ENCODE measurements at regions not wholly inside any gene's neighbourhood (a gene's known extent, or its start where the extent isn't known, plus 50 kb on each side); places are given as distances from the start of the nearest gene placed in this dataset.

DNA sequence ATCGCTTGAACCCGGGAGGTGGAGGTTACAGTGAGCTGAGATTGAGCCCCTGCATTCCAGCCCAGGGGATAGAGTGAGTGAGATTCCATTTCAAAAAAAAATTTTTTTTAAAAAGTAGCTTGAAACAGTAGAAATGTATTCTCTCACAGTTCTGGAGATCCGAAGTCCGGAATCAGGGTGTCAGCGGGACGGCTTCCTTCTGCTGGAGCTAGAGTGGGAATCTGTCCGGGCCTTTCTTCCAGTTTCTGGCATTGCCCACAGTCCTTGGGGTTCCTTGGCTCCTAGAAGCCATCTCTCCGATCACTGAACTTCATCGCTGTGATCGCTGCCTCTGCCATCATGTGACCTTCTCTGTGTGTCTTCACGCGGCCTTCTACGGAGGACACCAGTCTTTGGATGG lies 181.2 kb upstream of the CIBAR2 start:
- no peak for DNase-seq (ENCODE audit: low spot score)

DNA sequence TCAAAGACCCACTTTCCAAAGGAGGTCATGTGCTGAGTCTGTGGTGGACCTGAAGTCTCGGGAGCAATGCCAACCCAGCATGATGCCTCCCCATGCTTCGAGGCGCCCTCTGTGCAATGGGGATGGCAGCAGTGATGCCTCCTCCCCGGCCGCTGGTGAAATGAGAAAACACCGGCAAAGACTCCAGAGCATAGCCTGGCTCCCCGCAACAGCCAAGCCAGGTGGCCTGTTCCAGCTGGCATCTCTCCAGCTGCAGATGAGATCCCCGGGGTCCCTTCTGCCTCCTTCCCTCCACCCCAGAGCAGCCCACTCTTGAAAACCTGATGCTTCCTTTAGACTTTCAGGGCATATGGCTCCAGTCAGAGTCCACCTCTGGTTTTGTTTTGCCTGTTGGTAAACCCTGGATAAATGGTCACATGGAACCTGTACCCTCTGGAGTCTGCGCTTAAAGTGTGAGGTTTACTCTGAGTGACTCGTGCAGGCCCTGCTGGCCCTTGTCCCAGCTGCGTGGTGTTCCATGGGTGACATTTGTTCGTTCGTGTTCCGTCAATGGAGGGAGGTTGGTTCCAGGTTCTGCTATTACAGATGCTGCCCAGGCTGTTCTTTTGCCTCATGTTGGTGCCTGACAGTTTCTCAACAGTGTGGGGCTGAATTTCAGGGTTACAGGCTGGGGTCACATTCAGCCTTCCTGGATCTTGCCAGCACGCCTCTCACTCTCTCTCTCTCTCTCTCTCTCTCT lies 181.8 kb upstream of the CIBAR2 start:
- DNase-seq (ENCODE audit: low spot score) = no peak

DNA sequence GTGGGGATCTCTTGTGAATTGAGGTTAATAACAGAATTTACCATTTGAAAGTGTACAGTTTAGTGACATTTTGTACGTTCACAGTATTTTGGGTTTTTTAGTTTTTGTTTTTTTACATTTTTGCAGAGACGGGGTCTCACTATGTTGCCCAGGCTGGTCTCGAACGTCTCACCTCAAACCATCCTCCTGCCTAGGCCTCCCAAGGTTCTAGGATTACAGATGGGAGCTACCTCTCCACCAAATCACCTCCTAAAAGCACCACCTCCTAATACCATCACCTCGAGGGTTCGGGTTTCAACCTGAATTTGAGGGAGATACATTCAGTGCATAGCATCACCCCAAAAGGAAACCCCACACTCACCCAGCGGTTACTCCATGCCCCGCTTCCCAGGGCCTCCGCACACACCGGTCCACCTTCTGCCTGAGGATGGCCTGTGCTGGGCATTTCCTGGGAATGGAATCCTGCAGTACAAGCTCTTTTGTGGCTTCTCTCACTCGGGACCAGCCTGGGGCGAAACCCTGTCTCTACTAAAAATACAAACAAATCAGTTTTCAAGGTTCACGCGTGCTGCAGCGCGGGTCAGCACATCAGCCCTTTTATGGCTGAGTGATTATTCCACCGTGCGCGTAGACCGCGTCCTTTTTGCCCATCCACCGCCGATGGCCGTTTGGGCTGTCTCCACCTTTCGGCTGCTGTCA lies 182.7 kb upstream of the CIBAR2 start:
- DNase-seq (ENCODE audit: low spot score) = no peak

DNA sequence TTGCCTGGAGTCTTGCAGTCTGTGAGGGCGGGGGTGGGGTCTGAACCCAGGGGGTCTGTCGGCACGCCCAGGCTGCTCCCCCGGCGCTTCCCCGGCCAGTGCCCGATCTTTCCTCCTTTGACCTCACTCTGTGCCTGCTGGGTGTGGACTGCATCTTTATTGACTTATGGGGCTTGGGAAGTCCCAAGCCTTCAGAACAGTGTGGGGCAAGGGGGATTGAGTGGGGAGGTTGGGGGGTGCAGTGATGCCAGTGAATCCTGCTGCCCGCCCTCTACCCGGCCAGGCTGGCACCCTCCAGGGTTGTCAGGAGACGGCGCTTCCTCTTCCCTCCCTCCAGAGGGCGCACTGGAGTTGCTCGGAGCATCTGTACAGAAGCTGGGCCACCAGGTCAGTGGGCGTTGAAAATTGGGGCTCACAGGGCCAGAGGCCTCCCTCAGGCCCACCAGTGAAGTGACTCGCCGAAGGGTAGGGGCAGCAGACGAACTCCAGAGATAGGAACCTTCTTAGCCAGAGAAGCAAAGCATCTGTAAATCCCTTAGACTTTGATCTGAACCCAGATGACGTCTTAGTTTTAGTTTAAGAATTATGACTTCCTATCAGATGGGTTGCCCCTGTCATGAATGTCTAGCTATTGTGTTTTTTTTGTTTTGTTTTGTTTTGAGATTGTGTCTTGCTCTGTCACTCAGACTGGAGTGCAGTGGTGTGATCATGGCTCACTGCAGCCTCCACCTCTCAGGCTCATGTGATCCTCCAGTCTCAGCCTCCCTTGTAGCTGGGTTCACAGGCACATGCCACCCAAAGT lies 184.8 kb upstream of the CIBAR2 start:
- DNase-seq (ENCODE audit: low spot score) = peak; percentile 45

DNA sequence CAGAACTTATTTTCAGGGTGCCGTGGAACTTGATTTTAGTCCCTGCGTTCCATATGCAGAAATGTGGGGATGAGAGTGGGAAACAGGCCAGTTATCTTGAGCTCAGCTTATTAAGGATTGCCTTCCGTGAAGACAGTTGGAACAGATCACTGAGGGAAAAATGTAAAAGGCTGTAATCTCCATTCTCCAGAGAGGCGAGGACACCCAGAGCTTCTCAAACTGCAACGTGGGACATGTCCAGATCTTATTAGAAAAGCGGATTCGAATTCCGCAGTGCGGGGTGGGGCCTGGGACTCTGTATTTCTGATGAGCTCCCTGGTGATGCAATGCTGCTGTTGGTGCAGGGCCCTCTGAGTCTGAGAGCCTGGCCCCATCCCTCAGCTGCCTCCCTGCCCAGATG lies 185.6 kb upstream of the CIBAR2 start:
- DNase-seq (ENCODE audit: low spot score) = no peak

DNA sequence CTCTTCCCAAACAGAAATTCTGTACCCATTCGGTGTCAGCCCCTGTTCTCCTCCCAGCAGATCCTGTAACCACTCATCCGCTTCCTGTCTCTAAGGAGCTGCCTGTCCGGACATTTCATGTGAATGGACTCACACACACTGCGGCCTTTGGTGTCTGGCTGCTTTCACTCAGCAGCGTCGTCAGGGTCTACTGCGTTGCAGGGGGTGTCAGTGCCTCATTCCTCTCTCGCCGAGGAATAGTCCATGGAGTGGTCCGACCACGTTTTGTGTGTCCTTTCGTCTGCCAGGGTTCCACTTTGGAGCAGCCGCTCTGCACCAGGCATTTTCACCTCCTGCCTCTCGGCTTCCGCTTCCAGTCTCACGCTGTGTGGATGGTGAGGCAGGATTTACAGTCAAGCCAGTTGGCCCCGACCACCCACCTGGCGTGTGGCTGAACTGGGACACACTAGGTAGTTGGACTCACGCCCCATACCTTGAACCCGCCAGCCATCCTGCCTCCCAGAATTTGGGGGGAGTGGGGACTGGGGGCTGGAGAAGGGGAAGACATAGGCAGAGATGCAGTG lies 188.2 kb upstream of the CIBAR2 start:
- no peak for DNase-seq (ENCODE audit: low spot score)

DNA sequence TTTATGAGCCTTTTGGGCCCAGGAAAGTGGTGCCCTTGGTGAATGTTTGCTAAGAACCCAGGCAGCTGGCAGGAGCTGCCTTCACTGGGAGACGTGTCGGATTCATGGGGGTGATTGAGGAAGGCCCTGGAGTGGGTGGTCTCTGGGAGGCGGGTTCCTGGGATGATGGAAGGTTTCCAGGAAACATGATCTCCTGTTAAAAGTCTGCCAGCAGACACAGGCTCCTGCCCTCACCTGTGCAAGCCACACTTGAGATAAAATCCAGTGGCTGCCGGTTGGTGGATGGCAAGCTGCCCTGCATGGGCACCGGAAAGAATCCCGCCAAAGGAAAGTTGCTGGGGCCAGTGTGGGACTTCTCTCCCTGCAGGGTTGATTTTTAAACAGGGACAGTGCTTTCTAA lies 189.0 kb upstream of the CIBAR2 start:
- no peak for DNase-seq (ENCODE audit: low spot score)

DNA sequence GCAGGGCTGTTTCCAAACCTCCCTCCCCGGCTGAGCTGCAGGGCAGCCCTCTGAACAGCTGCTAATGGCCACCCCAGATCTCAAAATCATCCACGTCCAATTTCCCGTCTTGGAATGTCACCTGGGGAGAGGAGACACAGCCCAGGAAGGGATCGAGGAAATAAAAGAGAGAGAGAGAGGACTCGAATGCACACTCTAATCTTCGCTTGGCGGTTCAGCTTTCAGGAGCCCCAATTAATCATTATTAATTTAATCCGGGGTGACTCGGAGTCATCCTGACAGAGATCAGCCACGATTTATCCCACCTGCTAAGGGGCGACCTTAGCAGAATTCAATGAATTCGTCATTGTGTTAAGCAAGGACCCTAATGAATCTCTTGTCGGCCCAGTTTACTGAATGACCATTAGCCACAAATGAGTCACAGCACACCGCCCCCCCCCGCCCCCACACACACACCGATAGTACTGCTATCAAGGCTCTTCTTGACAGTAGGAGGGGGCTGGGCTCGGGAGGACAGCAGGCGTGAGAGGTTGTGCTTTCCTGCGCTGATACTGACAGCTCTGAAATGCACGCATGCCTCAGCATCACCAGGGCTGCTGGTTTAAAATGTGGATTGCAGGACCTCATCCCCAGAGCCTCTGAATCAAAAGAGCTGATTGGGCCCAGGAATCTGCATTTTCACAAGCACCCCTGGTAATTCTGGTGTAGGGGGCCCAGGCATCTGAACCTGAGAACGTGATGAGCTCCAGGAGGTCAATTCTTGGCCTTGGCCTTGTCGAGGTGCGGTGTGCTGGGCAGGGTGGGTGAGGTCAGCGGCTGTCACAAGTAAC lies 190.0 kb upstream of the CIBAR2 start:
- DNase-seq (ENCODE audit: low spot score) = peak; percentile 10

DNA sequence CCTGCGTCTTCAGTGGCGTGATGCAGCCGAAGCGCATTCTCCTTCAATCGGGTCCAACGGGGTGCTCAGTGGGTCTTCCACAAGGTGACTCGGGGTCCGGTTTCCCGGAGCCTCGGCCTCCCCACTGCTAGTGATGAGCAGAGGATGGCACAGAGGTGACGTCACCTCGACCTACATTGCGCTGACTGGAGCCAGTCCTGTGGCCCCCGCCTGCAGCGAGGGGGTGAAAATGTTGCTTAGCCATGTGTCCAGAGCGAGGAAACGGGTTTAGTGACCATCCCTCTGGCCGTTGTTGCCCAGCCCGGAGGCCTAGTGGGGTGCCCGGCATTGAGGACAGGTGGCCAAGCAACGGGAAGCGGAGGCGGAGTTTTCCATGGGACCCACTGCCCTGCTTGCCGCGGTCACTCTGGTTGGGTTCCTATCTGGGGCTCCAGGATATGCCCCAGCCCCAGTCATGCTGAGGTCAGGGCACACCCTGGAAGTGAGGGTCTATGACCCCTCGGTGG lies 190.6 kb upstream of the CIBAR2 start:
- DNase-seq (ENCODE audit: low spot score) = peak; percentile 19

DNA sequence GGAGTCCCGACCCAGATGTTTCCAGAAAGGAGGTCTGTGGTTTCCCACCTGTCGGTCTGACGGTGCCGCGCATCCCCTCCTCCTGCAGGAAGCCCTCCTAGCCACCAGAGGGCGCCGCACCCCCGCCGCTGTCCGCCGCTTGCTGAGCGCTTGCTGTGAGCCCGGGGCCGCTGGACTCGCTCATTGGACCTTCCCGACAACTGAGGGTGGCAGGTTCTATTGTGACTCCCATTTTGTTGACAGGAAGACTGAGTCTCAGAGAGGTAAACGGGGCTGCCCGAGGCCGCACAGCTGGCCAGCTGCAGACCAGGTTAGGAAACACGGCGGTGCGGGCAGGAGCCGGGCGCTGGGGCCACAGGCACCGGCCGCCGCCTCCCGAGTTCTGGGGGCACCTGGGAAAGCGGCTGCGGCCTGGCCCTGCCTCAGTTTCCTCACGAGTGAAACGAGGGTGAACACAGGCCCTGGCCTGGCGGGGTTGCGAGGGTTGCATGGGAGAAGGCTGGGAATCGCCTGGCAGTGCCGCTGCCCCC lies 191.1 kb upstream of the CIBAR2 start:
- peak; percentile 69 for DNase-seq (ENCODE audit: low spot score)

DNA sequence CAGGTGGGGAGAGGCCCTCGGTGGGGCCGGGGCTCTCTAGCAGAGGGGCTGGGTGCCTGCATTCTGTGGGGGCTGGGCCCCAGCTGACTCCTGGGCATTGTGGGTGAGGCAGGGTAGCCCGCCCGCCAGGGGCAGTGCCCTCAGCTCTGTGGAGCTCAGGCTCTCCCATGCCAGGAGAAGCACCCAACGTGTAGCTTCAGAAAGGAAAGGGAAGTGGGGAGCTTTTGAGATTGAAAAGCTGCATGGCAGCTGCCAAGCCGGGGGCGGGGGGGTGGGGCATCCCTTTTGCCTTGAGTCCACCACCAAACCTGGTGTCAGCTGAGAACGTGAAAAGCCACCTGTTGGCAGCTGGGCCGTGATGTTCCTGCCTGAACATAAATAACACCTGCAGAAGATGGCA lies 192.1 kb upstream of the CIBAR2 start:
- no peak for DNase-seq (ENCODE audit: low spot score)

DNA sequence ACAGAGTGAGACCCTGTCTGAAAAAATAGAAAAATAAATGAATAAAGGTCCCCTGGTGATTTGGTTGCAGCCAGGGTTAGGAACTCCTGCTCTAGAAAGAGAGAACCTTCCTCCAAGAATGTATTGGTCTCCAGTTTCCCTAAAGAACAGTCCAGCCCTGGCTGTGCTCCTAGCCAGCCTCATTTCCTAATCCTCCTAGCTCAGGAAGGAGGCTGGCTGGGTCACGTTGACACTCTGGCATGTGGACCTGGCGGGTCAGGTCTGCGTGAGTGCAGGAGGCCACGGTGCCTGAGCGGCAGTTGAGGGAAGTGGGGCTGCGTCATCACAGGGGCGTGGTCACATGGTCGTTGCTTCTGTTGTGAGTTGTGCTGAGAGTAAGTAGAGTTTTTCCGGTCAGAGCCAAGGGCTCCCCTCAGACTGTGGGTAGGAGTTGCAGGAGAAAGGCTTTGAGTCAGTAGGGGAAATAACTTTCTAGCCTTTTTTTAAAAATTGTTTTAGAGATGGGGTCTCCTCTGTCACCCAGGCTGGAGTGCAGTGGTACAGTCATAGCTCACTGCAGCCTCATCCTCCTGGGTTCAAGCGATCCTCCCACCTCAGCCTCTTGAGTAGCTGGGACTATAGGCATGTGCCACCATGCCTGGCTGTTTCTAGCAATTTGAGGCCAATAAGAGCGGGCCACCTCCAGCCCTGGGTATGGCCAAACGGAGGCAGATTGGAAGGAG lies 194.0 kb upstream of the CIBAR2 start:
- peak; percentile 89 for DNase-seq (ENCODE audit: low spot score)

DNA sequence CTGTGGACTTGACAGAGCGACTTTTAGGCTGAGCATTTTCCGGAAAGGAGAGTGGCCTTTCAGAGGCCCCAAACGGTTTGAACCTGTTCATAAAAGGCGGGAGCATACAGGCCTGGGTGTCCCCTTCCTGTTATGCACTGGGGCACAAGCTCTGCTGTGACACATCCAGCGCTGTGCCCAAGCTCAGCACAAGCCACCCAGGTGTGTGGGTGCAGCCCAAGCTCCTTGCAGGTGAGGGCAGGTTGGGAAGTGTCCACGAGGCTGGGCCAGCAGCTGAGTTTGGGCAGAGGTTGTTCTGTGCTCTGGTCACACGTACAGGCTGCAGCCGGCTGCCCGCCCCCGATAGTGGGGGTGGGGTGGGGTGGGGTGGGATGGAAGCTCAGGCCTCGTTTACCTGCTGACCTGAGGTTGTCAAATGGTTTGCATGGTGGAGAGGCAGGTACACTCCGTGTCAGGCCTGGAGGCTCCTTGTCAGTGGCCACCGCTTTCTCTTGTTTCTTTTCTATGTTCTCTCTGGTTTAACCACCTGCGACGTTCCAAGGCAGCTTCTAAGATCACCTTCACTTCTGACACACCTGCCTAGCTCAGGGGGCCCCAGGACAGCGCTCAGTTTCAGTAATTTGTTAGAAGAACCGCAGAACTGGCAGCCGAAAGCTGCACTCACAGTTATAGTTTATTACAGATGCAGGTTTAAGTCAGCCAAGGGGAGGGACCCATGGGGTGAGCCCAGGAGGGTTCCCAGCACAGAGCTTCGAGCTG lies 194.7 kb upstream of the CIBAR2 start:
- no peak for DNase-seq (ENCODE audit: low spot score)

DNA sequence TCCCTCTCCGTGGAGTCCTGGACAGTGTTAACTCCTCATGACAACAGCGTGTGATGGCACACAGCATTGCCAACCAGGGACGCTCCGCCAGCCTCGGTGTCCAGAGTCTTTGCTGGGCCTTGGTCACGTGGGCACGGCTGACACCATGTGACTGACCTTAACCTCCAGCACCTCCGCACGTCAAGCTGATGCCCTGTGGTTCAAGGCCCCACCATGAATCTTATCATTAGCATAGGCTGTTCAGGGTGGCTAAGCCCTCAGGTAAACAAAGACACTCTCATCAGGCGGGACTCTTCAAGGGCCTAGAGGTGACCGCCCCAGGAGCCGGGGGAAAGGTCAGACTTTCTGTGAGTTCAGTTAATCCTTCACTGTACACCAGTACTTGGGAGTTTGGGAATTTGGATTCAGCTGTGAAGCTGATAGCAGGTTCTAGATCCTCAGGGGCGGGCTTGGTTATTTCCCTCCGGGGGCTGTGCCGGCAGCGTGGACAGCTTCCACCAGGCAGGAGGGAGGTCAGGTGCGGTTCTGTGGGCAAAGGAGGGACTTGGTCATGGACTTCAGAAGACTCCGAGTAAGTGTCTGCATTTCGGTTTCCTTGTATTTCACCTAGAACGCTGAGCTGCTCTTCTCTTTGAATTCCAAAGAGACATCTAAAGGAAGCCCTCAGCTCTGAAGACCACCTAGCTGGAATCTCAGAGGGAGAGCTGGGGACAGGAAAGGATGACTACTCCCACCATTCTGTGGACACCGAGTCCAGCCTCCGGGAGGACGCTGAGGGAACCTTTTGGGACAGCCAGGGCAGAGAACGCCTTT lies 195.5 kb upstream of the CIBAR2 start:
- DNase-seq (ENCODE audit: low spot score) = no peak

DNA sequence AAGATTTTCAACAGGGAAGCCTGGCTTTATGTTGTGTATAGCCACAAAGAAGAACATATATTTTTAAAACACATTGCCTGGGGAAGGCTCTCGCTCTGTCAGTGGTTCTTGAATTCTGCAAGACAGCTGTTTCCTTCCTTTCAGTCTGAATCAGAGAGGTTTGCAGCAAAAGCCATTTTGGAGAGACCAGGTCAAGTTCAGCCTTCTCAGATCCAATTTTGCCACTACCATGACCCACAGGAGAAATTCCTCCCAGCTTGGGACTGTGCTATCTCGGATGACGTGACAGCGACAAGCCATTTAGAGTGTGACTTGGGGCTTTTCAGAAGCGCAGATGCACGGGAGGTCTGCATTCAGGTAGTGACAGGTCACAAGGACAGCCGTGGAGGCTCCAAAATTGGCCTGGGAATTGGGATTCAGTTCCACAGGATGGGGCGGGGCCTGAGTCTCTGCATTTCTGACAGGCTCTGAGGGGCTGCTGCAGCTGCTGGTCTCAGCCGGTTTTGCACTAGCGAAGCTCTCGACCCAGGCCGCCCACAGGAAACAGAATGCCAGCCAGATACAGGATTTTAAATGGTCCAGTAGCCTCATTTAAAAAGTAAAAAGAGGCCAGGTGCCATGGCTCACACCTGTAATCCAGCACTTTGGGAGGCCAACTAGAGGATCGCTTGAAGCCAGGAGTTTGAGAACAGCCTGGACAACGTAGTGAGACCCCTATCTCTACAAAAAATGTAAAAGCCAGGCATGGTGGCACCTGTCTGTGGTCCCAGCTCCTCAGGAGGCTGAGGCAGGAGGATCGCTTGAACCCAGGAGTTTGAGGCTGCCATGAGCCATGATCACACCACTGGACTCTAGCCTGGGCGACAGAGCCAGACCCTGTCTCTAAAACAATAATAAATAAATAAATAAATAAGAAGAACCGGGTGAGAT lies 196.6 kb upstream of the CIBAR2 start:
- DNase-seq (ENCODE audit: low spot score) = no peak

DNA sequence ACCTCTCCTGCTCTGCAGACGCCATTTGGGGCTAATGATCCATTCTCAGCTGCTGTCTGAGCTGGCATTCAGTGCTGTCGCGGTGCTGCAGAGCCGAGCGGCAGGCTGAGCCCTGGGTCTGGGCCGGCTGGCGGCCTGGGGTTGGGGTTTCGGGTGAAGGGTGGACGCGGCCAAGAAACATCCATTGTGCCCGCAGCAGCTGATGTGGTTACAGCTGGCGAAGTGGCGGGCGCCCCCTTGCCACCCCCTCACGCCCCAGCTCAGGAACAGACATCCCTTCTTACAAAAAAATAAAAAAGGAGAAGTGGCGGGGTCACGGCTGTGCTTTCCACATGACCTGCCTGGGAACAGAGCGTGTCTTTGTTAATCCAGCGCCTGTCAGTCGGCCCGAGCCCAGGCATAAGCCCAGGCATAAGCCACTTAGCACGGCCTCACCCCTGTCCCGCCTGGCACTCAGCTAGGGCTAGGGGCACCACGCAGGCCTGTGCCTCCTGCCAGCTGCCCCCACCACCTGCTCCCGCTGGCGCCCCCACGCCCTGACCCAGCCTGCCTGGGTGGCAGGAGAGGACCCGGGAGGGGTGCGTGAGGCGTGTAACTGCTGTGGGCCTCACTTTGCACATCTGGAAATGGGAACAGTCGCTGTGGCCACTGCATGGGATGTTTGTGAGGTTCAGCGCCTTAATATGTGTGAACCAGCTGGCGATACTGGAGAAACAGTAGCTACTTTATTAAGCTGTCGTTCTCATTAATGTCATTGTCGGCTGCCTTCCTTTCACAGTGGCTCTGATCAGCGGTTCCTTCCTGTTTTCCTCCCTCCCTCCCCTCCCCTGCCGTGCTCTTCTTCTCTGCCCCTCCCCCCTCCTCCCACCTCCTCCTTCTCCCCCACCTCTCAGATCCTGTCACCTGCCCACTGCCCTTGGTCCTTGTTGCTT lies 197.7 kb upstream of the CIBAR2 start:
- DNase-seq (ENCODE audit: low spot score) = no peak

Measured in kidney tubule cell (primary cell).